GM12878 (cell line): ENCODE measurements at regions not wholly inside any gene's neighbourhood (a gene's known extent, or its start where the extent isn't known, plus 50 kb on each side); places are given as distances from the start of the nearest gene placed in this dataset.

Experiments
- CBFB ChIP-seq: IDR thresholded peaks from 2 replicates; pipeline ENCODE4 v1.6.1; 2016; ENCODE audit warnings: antibody characterized with exemption, low read depth
- CTCF ChIP-seq, 3 experiments: IDR thresholded peaks in 2 of 3; conservative IDR thresholded peaks in 1 of 3; 2 replicates each; pipeline ENCODE4 v1.5.1; 2011; ENCODE audit warnings: low read depth in 3 of 3, low read length in 3 of 3, mild to moderate bottlenecking in 3 of 3, control low read depth in 2 of 3, moderate library complexity in 2 of 3, inconsistent platforms in 1 of 3, mixed read lengths in 1 of 3; ENCODE audit not compliant: control insufficient read depth in 2 of 3, insufficient read depth in 1 of 3; ENCODE audit errors: extremely low read depth in 1 of 3
- EED ChIP-seq: sonication (generic); IDR thresholded peaks from 2 replicates; pipeline ENCODE4 v1.6.1; 2016; ENCODE audit warnings: antibody characterized with exemption, low read depth
- EZH2 ChIP-seq: IDR thresholded peaks from 2 replicates; pipeline ENCODE4 v1.6.1; 2012; ENCODE audit warnings: low read depth, mild to moderate bottlenecking, control low read depth, inconsistent platforms, low read length, borderline replicate concordance; ENCODE audit not compliant: control insufficient read depth
- KAT2A ChIP-seq: conservative IDR thresholded peaks from 2 replicates; pipeline ENCODE4 v1.6.1; 2011; ENCODE audit warnings: low read depth, low read length; ENCODE audit not compliant: control insufficient read depth
- POLR2A ChIP-seq: IDR thresholded peaks from 2 replicates; pipeline ENCODE4 v1.6.1; 2011; ENCODE audit warnings: low read depth, mild to moderate bottlenecking, low read length
- SMC3 ChIP-seq: IDR thresholded peaks from 2 replicates; pipeline ENCODE4 v1.6.1; 2011; ENCODE audit warnings: low read length, improper control_type of control experiment, borderline replicate concordance
- USF1 ChIP-seq: IDR thresholded peaks from 2 replicates; pipeline ENCODE4 v1.6.1; 2011; ENCODE audit warnings: borderline replicate concordance, low read depth, mild to moderate bottlenecking, moderate library complexity, mixed read lengths, low read length; ENCODE audit not compliant: insufficient read depth; ENCODE audit errors: extremely low read length
- YY1 ChIP-seq: IDR thresholded peaks from 2 replicates; pipeline ENCODE4 v1.6.1; 2011; ENCODE audit warnings: low read depth, mild to moderate bottlenecking, low read length
- TF ChIP-seq, protein P1 (sequence below): fragments of 450-650 bp; IDR thresholded peaks from 2 replicates; pipeline ENCODE4 v1.6.1; 2017; ENCODE audit warnings: antibody characterized with exemption, mild to moderate bottlenecking, moderate library complexity
- TF ChIP-seq, protein P2 (sequence below): IDR thresholded peaks from 2 replicates; pipeline ENCODE4 v1.6.1; 2012; ENCODE audit warnings: mild to moderate bottlenecking, low read depth, low read length

GRCh38 chr1:75984781-75985180, 52.6 kb upstream of the ASB17 start:
- TF ChIP-seq USF1 (no peak), SMC3 (no peak), CBFB (no peak), POLR2A (no peak), CTCF (IDR thresholded peaks at IDR 0.05 in 2 of 3, conservative IDR thresholded peaks at IDR 0.05 in 1 of 3; ENCODE audit: control insufficient read depth in 2 of 3, extremely low read depth in 1 of 3, insufficient read depth in 1 of 3, low read depth in 3 of 3, low read length in 3 of 3) (no peak), EED (no peak), YY1 (no peak), EZH2 (no peak), KAT2A (no peak)
- TF ChIP-seq, protein P1, sequence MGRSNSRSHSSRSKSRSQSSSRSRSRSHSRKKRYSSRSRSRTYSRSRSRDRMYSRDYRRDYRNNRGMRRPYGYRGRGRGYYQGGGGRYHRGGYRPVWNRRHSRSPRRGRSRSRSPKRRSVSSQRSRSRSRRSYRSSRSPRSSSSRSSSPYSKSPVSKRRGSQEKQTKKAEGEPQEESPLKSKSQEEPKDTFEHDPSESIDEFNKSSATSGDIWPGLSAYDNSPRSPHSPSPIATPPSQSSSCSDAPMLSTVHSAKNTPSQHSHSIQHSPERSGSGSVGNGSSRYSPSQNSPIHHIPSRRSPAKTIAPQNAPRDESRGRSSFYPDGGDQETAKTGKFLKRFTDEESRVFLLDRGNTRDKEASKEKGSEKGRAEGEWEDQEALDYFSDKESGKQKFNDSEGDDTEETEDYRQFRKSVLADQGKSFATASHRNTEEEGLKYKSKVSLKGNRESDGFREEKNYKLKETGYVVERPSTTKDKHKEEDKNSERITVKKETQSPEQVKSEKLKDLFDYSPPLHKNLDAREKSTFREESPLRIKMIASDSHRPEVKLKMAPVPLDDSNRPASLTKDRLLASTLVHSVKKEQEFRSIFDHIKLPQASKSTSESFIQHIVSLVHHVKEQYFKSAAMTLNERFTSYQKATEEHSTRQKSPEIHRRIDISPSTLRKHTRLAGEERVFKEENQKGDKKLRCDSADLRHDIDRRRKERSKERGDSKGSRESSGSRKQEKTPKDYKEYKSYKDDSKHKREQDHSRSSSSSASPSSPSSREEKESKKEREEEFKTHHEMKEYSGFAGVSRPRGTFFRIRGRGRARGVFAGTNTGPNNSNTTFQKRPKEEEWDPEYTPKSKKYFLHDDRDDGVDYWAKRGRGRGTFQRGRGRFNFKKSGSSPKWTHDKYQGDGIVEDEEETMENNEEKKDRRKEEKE, result no peak
- TF ChIP-seq, protein P2, sequence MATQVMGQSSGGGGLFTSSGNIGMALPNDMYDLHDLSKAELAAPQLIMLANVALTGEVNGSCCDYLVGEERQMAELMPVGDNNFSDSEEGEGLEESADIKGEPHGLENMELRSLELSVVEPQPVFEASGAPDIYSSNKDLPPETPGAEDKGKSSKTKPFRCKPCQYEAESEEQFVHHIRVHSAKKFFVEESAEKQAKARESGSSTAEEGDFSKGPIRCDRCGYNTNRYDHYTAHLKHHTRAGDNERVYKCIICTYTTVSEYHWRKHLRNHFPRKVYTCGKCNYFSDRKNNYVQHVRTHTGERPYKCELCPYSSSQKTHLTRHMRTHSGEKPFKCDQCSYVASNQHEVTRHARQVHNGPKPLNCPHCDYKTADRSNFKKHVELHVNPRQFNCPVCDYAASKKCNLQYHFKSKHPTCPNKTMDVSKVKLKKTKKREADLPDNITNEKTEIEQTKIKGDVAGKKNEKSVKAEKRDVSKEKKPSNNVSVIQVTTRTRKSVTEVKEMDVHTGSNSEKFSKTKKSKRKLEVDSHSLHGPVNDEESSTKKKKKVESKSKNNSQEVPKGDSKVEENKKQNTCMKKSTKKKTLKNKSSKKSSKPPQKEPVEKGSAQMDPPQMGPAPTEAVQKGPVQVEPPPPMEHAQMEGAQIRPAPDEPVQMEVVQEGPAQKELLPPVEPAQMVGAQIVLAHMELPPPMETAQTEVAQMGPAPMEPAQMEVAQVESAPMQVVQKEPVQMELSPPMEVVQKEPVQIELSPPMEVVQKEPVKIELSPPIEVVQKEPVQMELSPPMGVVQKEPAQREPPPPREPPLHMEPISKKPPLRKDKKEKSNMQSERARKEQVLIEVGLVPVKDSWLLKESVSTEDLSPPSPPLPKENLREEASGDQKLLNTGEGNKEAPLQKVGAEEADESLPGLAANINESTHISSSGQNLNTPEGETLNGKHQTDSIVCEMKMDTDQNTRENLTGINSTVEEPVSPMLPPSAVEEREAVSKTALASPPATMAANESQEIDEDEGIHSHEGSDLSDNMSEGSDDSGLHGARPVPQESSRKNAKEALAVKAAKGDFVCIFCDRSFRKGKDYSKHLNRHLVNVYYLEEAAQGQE, result no peak
